ENCODE measurements at regions not wholly inside any gene's neighbourhood (a gene's known extent, or its start where the extent isn't known, plus 50 kb on each side); places are given as distances from the start of the nearest gene placed in this dataset.
A peak's percentile ranks its signal among the peaks of the same experiment; 100 is the strongest.
"Not testable (repeated sequence)": the region's sequence is repeated elsewhere in the genome, so short reads cannot be mapped to it uniquely, and the experiment has no call there.

GRCh38 chr11:37468344-37468743 lies 870.3 kb upstream of the RAG2 start:
- H3K27me3 Mint-ChIP-seq, result no peaks in the 10 kb centered on the region
- no peak overlapping the region for H3K27ac Mint-ChIP-seq
- H3K4me1 Mint-ChIP-seq, result no peaks in the 10 kb centered on the region
- no peaks in the 10 kb centered on the region for H3K36me3 Mint-ChIP-seq
- H3K9me3 Mint-ChIP-seq, result peaks cover 4 to 11% of the 10 kb centered on the region in 2 donors
- DNase-seq, result no peak
- no peak overlapping the region for H3K4me3 Mint-ChIP-seq
- no peak for ATAC-seq (replicated peaks)

GRCh38 chr11:37465221-37465620 lies 867.2 kb upstream of the RAG2 start:
- no peak for DNase-seq
- H3K27me3 Mint-ChIP-seq, result no peaks in the 10 kb centered on the region

GRCh38 chr11:37459456-37459855 lies 861.4 kb upstream of the RAG2 start:
- Mint-ChIP-seq H3K4me3 (no peak overlapping the region), H3K4me1 (no peaks in the 10 kb centered on the region), H3K27ac (no peak overlapping the region), H3K9me3 (peaks cover 3 to 4% of the 10 kb centered on the region in 2 donors), H3K27me3 (no peaks in the 10 kb centered on the region), H3K36me3 (no peaks in the 10 kb centered on the region)
- no peak for DNase-seq
- no peak for ATAC-seq (replicated peaks)

More at GRCh38 chr11:37465221-37465620, 867.2 kb upstream of the RAG2 start:
- Mint-ChIP-seq H3K27ac (no peak overlapping the region), H3K4me3 (no peak overlapping the region), H3K36me3 (no peaks in the 10 kb centered on the region), H3K9me3 (peaks cover 3 to 10% of the 10 kb centered on the region in 2 donors), H3K4me1 (no peaks in the 10 kb centered on the region)
- no peak for ATAC-seq (replicated peaks)

- no peaks in the 10 kb centered on the region for H3K36me3 Mint-ChIP-seq
These were observed 858.7 kb upstream of the RAG2 start for GRCh38 chr11:37456746-37457145.

GRCh38 chr11:37451903-37452302 lies 853.9 kb upstream of the RAG2 start:
- Mint-ChIP-seq H3K4me3 (no peak overlapping the region), H3K9me3 (peaks cover 0 to 5% of the 10 kb centered on the region in 2 donors)

More at GRCh38 chr11:37456746-37457145, 858.7 kb upstream of the RAG2 start:
- DNase-seq (no peak), ATAC-seq (replicated peaks) (no peak)
- H3K27me3 Mint-ChIP-seq, result no peaks in the 10 kb centered on the region
- H3K4me3 Mint-ChIP-seq, result no peak overlapping the region
- H3K9me3 Mint-ChIP-seq, result peaks cover 0 to 5% of the 10 kb centered on the region in 2 donors
- no peaks in the 10 kb centered on the region for H3K4me1 Mint-ChIP-seq
- H3K27ac Mint-ChIP-seq, result no peak overlapping the region

GRCh38 chr11:37450613-37451012 lies 852.6 kb upstream of the RAG2 start:
- Mint-ChIP-seq H3K9me3 (peaks cover 0 to 5% of the 10 kb centered on the region in 2 donors), H3K4me1 (no peaks in the 10 kb centered on the region), H3K36me3 (no peaks in the 10 kb centered on the region), H3K27ac (no peak overlapping the region), H3K27me3 (no peaks in the 10 kb centered on the region), H3K4me3 (no peak overlapping the region)
- ATAC-seq (replicated peaks) (peak; percentile 45 to 58), DNase-seq (no peak)

More at GRCh38 chr11:37451903-37452302, 853.9 kb upstream of the RAG2 start:
- DNase-seq, result no peak
- no peaks in the 10 kb centered on the region for H3K27me3 Mint-ChIP-seq
- H3K4me1 Mint-ChIP-seq, result no peaks in the 10 kb centered on the region
- no peak overlapping the region for H3K27ac Mint-ChIP-seq
- no peaks in the 10 kb centered on the region for H3K36me3 Mint-ChIP-seq
- no peak for ATAC-seq (replicated peaks)

GRCh38 chr11:37449146-37449545 lies 851.1 kb upstream of the RAG2 start:
- DNase-seq, result no peak
- no peaks in the 10 kb centered on the region for H3K4me1 Mint-ChIP-seq
- no peak for ATAC-seq (replicated peaks)

GRCh38 chr11:37442576-37442975 lies 844.5 kb upstream of the RAG2 start:
- H3K4me3 Mint-ChIP-seq, result no peak overlapping the region
- no peak overlapping the region for H3K27ac Mint-ChIP-seq
- no peaks in the 10 kb centered on the region for H3K27me3 Mint-ChIP-seq
- no peaks in the 10 kb centered on the region for H3K36me3 Mint-ChIP-seq
- no peaks in the 10 kb centered on the region for H3K4me1 Mint-ChIP-seq
- H3K9me3 Mint-ChIP-seq, result no peaks in the 10 kb centered on the region
- no peak for DNase-seq
- ATAC-seq (replicated peaks), result no peak

More at GRCh38 chr11:37449146-37449545, 851.1 kb upstream of the RAG2 start:
- Mint-ChIP-seq H3K27me3 (no peaks in the 10 kb centered on the region), H3K27ac (no peak overlapping the region), H3K4me3 (no peak overlapping the region), H3K36me3 (no peaks in the 10 kb centered on the region), H3K9me3 (peaks cover 0 to 2% of the 10 kb centered on the region in 2 donors)

- H3K4me3 Mint-ChIP-seq; DNase-seq; H3K27ac Mint-ChIP-seq; H3K9me3 Mint-ChIP-seq; H3K4me1 Mint-ChIP-seq; ATAC-seq (replicated peaks); H3K36me3 Mint-ChIP-seq; H3K27me3 Mint-ChIP-seq: not testable (repeated sequence)
These were observed 833.7 kb upstream of the RAG2 start for GRCh38 chr11:37431633-37432230.

GRCh38 chr11:37430966-37431632 lies 833.1 kb upstream of the RAG2 start:
- H3K4me1 Mint-ChIP-seq; H3K4me3 Mint-ChIP-seq; DNase-seq; H3K27me3 Mint-ChIP-seq; H3K36me3 Mint-ChIP-seq; H3K9me3 Mint-ChIP-seq; ATAC-seq (replicated peaks); H3K27ac Mint-ChIP-seq: not testable (repeated sequence)

GRCh38 chr11:37422511-37422910 lies 824.5 kb upstream of the RAG2 start:
- no peaks in the 10 kb centered on the region for H3K27me3 Mint-ChIP-seq
- DNase-seq, result no peak
- no peaks in the 10 kb centered on the region for H3K36me3 Mint-ChIP-seq
- no peak overlapping the region for H3K27ac Mint-ChIP-seq
- peaks cover 4 to 11% of the 10 kb centered on the region in 2 donors for H3K9me3 Mint-ChIP-seq
- H3K4me3 Mint-ChIP-seq, result no peak overlapping the region
- no peaks in the 10 kb centered on the region for H3K4me1 Mint-ChIP-seq
- no peak for ATAC-seq (replicated peaks)

- Mint-ChIP-seq H3K4me3 (no peak overlapping the region), H3K27ac (no peak overlapping the region), H3K36me3 (no peaks in the 10 kb centered on the region), H3K9me3 (peaks cover 0 to 2% of the 10 kb centered on the region in 2 donors), H3K4me1 (no peaks in the 10 kb centered on the region), H3K27me3 (no peaks in the 10 kb centered on the region)
- DNase-seq, result no peak
- ATAC-seq (replicated peaks), result no peak
These were observed 813.3 kb upstream of the RAG2 start for GRCh38 chr11:37411289-37411688.

GRCh38 chr11:37409124-37409523 lies 811.1 kb upstream of the RAG2 start:
- H3K27me3 Mint-ChIP-seq, result no peaks in the 10 kb centered on the region
- H3K4me1 Mint-ChIP-seq, result no peaks in the 10 kb centered on the region

GRCh38 chr11:37407461-37407860 lies 809.4 kb upstream of the RAG2 start:
- Mint-ChIP-seq H3K9me3 (peaks cover 0 to 2% of the 10 kb centered on the region in 2 donors), H3K36me3 (no peaks in the 10 kb centered on the region)
- DNase-seq, result no peak

More at GRCh38 chr11:37409124-37409523, 811.1 kb upstream of the RAG2 start:
- ATAC-seq (replicated peaks) (no peak), DNase-seq (no peak)
- Mint-ChIP-seq H3K27ac (no peak overlapping the region), H3K9me3 (peaks cover 0 to 2% of the 10 kb centered on the region in 2 donors), H3K4me3 (no peak overlapping the region), H3K36me3 (no peaks in the 10 kb centered on the region)

GRCh38 chr11:37406651-37407050 lies 808.6 kb upstream of the RAG2 start:
- no peak overlapping the region for H3K4me3 Mint-ChIP-seq
- DNase-seq, result no peak
- no peaks in the 10 kb centered on the region for H3K4me1 Mint-ChIP-seq
- no peaks in the 10 kb centered on the region for H3K36me3 Mint-ChIP-seq
- H3K27me3 Mint-ChIP-seq, result no peaks in the 10 kb centered on the region
- peaks cover 0 to 2% of the 10 kb centered on the region in 2 donors for H3K9me3 Mint-ChIP-seq
- H3K27ac Mint-ChIP-seq, result no peak overlapping the region
- no peak for ATAC-seq (replicated peaks)

More at GRCh38 chr11:37407461-37407860, 809.4 kb upstream of the RAG2 start:
- no peaks in the 10 kb centered on the region for H3K4me1 Mint-ChIP-seq
- H3K4me3 Mint-ChIP-seq, result no peak overlapping the region
- no peak for ATAC-seq (replicated peaks)
- H3K27me3 Mint-ChIP-seq, result no peaks in the 10 kb centered on the region
- H3K27ac Mint-ChIP-seq, result no peak overlapping the region

Data from stimulated activated naive B cell treated with anti-CD40 and anti-IgM and Interleukin-4, amounts not matched to agents 10 μg/mL and 1 μg/mL and 100 μg/mL, for 72 hours (primary cell).